ENCODE measurements at regions not wholly inside any gene's neighbourhood (a gene's known extent, or its start where the extent isn't known, plus 50 kb on each side); places are given as distances from the start of the nearest gene placed in this dataset.

DNA sequence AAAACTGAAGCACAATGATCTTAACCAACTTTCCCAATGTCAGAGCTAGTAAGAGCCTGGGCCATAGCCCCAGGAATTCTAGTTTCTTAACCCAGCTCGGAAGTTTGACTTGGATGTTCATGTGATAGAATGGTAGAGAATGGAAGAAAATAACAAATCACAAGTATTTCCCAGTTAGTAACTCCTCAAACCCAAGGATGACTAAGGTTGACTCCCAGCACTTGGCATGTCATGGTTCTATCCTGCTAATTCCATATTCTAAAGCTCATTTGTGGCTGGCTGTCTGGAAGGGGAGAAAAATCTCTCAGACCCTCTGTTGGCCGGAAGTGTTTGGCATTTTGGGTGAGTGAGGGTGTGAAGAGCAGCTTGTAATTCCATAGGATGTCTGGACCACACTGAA, 248.7 kb downstream of the RFPL4B start:
- Histone ChIP-seq H3K36me3 (ENCODE audit: insufficient read depth, low read length) (no peaks in the 10 kb centered on the region), H3K4me1 (ENCODE audit: insufficient read depth, low read length) (no peaks in the 10 kb centered on the region), H3K9me3 (ENCODE audit: insufficient read depth, low read depth, low read length) (peaks cover 5% of the 10 kb centered on the region), H4K20me1 (ENCODE audit: insufficient read depth, low read length) (no peaks in the 10 kb centered on the region), H3K27ac (ENCODE audit: low read depth, low read length) (no peak overlapping the region), H3K9ac (ENCODE audit: low read length) (no peak overlapping the region), H3K79me2 (ENCODE audit: insufficient read depth, low read length) (no peaks in the 10 kb centered on the region), H3K4me2 (ENCODE audit: low read length) (no peak overlapping the region), H3K4me3 (ENCODE audit: insufficient read depth, low read depth, low read length) (no peak overlapping the region), H2AFZ (ENCODE audit: low read depth, low read length) (no peak overlapping the region), H3K27me3 (ENCODE audit: insufficient read depth, low read length) (no peaks in the 10 kb centered on the region)
- FAIRE-seq: no peak
- no peaks in the 10 kb centered on the region for H3K4me1 Mint-ChIP-seq (ENCODE audit: low read depth, unreplicated experiment)
- no peaks in the 10 kb centered on the region for H3K27me3 Mint-ChIP-seq (ENCODE audit: low read depth, unreplicated experiment)
- TF ChIP-seq EZH2 (IDR thresholded peaks at IDR 0.05; ENCODE audit: insufficient read depth, low read length): no peak
- TF ChIP-seq, protein P1, sequence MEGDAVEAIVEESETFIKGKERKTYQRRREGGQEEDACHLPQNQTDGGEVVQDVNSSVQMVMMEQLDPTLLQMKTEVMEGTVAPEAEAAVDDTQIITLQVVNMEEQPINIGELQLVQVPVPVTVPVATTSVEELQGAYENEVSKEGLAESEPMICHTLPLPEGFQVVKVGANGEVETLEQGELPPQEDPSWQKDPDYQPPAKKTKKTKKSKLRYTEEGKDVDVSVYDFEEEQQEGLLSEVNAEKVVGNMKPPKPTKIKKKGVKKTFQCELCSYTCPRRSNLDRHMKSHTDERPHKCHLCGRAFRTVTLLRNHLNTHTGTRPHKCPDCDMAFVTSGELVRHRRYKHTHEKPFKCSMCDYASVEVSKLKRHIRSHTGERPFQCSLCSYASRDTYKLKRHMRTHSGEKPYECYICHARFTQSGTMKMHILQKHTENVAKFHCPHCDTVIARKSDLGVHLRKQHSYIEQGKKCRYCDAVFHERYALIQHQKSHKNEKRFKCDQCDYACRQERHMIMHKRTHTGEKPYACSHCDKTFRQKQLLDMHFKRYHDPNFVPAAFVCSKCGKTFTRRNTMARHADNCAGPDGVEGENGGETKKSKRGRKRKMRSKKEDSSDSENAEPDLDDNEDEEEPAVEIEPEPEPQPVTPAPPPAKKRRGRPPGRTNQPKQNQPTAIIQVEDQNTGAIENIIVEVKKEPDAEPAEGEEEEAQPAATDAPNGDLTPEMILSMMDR (IDR thresholded peaks at IDR 0.05; ENCODE audit: insufficient read depth, low read depth, low read length): no peak
- DNase-seq (ENCODE audit: low read depth): peak; percentile 50
- peaks cover 3% of the 10 kb centered on the region for H3K36me3 Mint-ChIP-seq (ENCODE audit: low read depth, unreplicated experiment)
- no peak overlapping the region for H3K27ac Mint-ChIP-seq (ENCODE audit: unreplicated experiment)
- H3K4me3 Mint-ChIP-seq (ENCODE audit: unreplicated experiment): no peak overlapping the region
- peaks cover 2% of the 10 kb centered on the region for H3K9me3 Mint-ChIP-seq (ENCODE audit: unreplicated experiment)

DNA sequence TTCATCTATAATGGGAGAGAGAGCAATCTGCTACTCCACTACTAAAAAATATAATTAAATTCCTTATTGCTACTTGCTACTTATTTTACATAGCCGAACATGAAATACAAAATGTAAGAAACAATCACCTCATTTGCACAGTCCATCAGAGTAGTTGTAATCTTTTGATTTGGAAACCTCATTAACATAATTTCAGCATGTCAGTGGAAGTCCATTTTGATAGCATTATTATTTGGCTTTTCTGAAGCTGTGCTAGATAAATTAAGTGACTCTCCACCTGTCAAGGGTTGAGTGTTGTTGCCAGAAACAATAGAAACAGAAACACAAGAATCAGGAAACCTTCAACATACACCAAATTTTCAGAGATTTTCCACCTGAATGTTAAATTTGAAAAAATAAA, 250.0 kb downstream of the RFPL4B start:
- Histone ChIP-seq H3K36me3 (ENCODE audit: insufficient read depth, low read length) (no peaks in the 10 kb centered on the region), H2AFZ (ENCODE audit: low read depth, low read length) (no peak overlapping the region), H3K79me2 (ENCODE audit: insufficient read depth, low read length) (no peaks in the 10 kb centered on the region), H3K27me3 (ENCODE audit: insufficient read depth, low read length) (no peaks in the 10 kb centered on the region), H3K4me1 (ENCODE audit: insufficient read depth, low read length) (no peaks in the 10 kb centered on the region), H4K20me1 (ENCODE audit: insufficient read depth, low read length) (no peaks in the 10 kb centered on the region), H3K27ac (ENCODE audit: low read depth, low read length) (no peak overlapping the region), H3K9me3 (ENCODE audit: insufficient read depth, low read depth, low read length) (peaks cover 5% of the 10 kb centered on the region), H3K4me2 (ENCODE audit: low read length) (no peak overlapping the region), H3K4me3 (ENCODE audit: insufficient read depth, low read depth, low read length) (no peak overlapping the region), H3K9ac (ENCODE audit: low read length) (no peak overlapping the region)
- no peak overlapping the region for H3K4me3 Mint-ChIP-seq (ENCODE audit: unreplicated experiment)
- no peak overlapping the region for H3K27ac Mint-ChIP-seq (ENCODE audit: unreplicated experiment)
- no peak for TF ChIP-seq EZH2 (IDR thresholded peaks at IDR 0.05; ENCODE audit: insufficient read depth, low read length)
- TF ChIP-seq, protein P1 (IDR thresholded peaks at IDR 0.05; ENCODE audit: insufficient read depth, low read depth, low read length): no peak
- H3K36me3 Mint-ChIP-seq (ENCODE audit: low read depth, unreplicated experiment): peaks cover 3% of the 10 kb centered on the region
- peaks cover 5% of the 10 kb centered on the region for H3K9me3 Mint-ChIP-seq (ENCODE audit: unreplicated experiment)
- FAIRE-seq (no peak), DNase-seq (ENCODE audit: low read depth) (no peak)
- no peaks in the 10 kb centered on the region for H3K27me3 Mint-ChIP-seq (ENCODE audit: low read depth, unreplicated experiment)
- no peaks in the 10 kb centered on the region for H3K4me1 Mint-ChIP-seq (ENCODE audit: low read depth, unreplicated experiment)

DNA sequence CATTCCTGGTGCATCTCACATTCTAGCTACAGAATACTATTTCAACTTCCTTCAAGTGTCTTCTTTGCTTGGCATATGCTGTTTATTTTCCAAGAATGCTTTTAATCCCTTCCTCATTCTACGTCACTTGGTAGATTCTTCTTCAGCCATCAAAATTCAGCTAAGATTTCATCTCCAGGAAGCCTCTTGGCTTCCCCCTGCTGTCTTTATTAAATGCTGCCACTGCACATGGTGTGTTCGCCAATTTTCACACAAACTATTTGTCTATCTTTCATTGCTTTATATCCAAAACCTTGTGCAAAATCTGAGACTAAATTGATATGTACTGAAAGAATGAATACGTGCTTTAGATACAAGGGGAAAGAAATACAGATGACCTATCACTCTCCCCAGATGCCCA, 253.0 kb downstream of the RFPL4B start:
- no peak overlapping the region for H2AFZ ChIP-seq (ENCODE audit: low read depth, low read length)
- no peak overlapping the region for H3K4me3 ChIP-seq (ENCODE audit: insufficient read depth, low read depth, low read length)
- Mint-ChIP-seq H3K9me3 (ENCODE audit: unreplicated experiment) (peaks cover 5% of the 10 kb centered on the region), H3K27me3 (ENCODE audit: low read depth, unreplicated experiment) (no peaks in the 10 kb centered on the region), H3K27ac (ENCODE audit: unreplicated experiment) (no peak overlapping the region), H3K4me3 (ENCODE audit: unreplicated experiment) (no peak overlapping the region), H3K36me3 (ENCODE audit: low read depth, unreplicated experiment) (no peaks in the 10 kb centered on the region), H3K4me1 (ENCODE audit: low read depth, unreplicated experiment) (no peaks in the 10 kb centered on the region)
- no peaks in the 10 kb centered on the region for H3K36me3 ChIP-seq (ENCODE audit: insufficient read depth, low read length)
- no peak overlapping the region for H3K9ac ChIP-seq (ENCODE audit: low read length)
- no peak overlapping the region for H3K27ac ChIP-seq (ENCODE audit: low read depth, low read length)
- DNase-seq (ENCODE audit: low read depth): no peak
- H3K27me3 ChIP-seq (ENCODE audit: insufficient read depth, low read length): no peaks in the 10 kb centered on the region
- TF ChIP-seq, protein P1 (IDR thresholded peaks at IDR 0.05; ENCODE audit: insufficient read depth, low read depth, low read length): no peak
- TF ChIP-seq EZH2 (IDR thresholded peaks at IDR 0.05; ENCODE audit: insufficient read depth, low read length): no peak
- H3K4me1 ChIP-seq (ENCODE audit: insufficient read depth, low read length): no peaks in the 10 kb centered on the region
- H4K20me1 ChIP-seq (ENCODE audit: insufficient read depth, low read length): no peaks in the 10 kb centered on the region
- no peak overlapping the region for H3K4me2 ChIP-seq (ENCODE audit: low read length)
- H3K79me2 ChIP-seq (ENCODE audit: insufficient read depth, low read length): no peaks in the 10 kb centered on the region
- FAIRE-seq: no peak
- H3K9me3 ChIP-seq (ENCODE audit: insufficient read depth, low read depth, low read length): no peaks in the 10 kb centered on the region
